ENCODE measurements at regions not wholly inside any gene's neighbourhood (a gene's known extent, or its start where the extent isn't known, plus 50 kb on each side); places are given as distances from the start of the nearest gene placed in this dataset.

DNA sequence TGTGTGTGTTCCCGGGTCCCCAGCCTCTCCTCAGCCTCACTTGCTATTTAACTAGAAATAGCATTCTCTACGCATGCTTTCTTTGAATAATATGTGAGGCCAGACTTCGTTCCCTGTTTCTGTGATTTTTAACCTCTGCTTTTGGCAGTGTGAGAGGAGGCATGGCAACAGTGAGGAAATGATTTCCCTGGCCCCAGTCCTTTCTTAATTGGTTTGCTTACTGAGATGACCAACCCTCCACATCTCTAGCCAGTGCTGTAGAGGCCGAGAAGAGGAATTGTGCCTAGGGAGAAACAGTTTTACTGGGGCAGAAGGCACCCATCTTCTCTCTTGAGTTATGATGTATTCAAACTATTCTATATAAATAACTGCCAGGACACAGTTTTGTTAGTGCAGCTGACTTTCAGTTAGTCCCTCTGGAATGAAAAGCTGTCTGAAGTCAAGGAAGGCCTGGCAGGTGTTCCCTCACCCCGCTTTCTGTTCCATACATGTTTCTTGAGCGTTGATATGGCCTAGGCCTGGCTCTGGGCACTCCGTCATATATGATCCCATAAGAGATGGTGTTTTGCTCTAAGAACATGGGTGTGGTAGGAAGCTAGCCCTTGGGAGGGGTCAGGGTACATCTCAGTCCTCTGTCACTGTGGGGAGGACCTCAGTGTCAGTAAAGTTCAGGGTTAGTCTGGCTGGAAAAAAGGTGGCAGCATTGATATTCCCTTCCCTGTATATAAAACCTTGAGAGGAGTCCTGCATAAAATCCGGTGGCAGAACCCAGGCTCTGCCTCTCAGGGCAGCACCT is 73.7 kb upstream of the NPAS1 start:
- no peak for DNase-seq

DNA sequence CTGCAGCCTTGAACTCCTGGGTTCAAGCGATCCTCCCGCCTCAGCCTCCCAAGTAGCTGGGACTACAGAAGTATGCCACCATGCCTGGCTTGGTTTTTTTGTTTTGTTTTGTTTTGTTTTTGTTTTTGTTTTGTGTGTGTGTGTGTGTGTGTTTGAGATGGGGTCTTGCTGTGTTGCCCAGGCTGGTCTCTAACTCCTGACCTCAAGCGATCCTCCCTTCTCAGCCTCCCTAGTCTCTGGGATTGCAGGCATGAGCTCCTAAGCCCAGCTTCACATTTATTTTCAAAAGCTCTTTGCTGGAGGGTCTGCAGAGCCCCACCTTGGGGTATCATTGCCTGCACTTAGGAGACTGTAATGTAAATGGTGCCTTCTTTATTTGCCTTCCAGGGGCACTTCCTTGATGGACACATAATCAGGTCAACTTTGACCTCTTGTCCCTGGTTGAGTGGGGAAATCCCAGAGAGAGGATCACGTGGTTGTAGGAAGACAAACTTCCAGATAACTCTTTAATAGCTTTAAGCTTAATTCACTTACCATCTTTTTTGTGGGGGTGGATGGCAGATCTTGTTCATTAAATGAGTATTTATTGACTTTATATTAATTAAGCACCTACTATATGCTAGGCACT is 72.9 kb upstream of the NPAS1 start:
- DNase-seq, result no peak

DNA sequence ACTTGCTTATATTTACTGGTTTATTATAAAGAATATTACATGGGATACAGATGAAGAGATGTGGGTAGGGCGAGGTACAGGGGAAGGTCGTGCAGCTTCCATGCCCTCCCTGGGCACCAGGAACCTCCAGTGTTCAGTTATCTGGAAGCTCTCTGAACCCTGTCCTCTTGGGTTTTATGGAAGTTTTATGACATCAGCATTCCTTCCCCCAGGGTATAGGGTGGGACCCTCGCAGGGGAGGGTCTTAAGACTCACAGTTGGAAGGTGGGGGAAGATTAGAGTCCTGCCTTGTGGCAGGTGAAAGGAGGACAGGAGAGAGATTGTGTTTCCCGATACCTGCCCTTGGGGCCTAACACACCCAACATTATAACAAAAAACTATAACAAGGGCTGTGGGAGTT is 71.8 kb upstream of the NPAS1 start:
- no peak for DNase-seq

DNA sequence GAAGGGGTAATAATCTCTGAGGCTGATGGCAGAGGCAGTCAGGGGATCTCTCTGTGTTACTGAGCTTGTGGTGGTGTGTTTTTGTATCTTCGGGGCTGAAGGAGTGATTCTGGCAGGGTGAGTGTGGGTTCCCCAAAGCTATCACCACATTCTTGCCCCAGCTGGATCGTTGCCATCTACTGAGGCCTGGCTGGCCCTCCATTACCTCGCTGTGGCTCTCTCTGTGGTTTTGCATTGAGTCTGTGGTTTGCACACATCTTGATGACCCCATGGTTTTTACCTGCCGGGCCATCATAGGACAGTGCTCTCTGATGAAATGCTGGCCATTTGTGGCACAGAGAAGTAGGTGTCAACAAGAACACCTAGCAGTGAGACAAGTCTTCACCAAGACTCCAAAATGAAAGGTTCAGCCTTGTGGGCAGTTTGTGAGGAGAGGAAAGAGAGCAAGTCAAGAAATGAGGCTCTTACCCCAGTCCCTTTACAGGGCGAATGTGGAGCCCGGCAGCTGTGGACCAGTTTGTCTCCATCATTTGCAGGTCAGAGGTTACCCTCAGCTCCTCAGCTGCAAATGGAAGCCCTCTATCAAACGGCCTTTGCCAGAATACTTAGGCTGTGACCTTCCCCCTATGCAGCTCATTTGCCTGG is 69.0 kb upstream of the NPAS1 start:
- DNase-seq, result no peak

DNA sequence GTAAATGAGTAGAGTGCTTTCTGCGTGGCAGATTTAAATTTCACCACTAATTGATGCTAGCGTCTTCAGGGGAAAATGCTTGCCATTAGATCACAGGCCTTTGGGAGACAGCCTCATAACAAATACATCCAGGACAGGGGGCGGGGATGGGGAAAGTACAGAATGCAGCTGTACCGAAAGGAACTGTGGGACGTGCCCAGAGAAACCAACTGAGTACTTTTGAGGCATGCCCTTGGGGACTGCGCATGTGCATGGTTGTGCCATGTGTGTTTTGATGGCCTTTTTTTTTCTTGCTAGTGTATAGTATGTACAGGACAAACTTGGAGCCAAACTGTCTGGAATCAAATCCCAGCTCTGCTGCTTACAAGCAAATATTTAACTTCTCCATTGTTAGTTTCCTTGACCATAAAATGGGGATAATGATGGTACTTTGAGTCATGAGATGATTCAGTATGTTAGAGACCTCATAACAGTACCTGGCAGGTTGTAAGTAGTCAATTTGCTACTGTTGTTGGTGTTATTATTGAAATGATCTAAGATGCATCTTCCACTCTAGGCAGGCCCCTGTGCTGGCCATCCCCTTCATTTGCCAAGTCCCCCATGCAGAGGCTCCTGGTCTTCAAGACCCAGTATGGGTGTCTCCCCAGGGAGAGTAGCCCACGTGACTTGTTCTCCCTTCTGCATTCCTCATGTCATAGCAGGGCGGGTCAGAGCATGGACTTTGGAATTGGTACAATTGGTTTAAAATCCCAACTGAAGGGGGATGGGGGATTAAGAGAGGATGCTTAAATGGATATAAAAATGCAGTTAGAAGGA is 68.3 kb upstream of the NPAS1 start:
- peak; percentile 73 for DNase-seq

DNA sequence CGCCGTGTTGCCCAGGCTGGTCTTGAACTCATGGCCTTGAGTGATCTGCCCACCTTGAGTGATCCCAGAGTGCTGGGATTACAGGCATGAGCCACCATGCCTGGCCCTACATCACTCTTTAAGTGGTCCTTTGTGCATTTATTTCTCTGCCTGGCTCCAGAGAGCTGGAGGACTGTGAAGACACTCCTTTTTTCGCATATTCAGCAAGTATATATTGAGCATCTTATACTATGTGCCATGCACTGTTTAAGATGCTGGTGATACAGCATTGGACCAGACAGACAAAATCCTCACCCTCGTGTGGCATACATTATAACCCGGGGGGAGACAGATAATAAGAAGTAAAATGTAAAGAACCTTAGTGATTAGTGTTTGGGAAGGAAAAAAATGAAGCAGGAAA is 66.8 kb upstream of the NPAS1 start:
- no peak for DNase-seq

DNA sequence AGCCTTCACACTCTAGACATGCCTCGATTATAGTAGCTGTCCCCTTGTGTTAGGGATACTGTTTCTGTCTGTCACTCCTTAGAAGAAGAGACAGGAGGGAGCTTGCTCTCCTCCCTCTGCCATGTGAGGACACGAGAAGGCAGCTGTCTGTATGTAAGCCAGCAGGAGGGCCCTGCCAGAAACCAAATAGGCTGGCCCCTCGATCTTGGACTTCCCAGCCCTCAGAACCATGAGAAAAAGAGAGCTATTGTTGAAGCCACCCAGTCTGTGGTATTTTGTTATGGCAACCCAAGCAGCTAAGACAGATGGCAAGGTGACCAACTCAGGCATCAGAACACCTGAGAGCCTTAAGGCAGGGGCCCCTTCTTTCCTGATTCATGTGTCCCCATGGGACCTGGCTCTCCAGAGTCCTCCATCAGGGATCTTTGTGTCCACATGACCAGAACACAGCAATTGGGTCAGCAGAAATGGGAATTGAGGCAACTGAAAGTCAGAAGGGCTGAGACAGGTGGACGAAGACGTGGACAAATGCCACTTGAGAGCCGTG is 65.6 kb upstream of the NPAS1 start:
- DNase-seq, result no peak

DNA sequence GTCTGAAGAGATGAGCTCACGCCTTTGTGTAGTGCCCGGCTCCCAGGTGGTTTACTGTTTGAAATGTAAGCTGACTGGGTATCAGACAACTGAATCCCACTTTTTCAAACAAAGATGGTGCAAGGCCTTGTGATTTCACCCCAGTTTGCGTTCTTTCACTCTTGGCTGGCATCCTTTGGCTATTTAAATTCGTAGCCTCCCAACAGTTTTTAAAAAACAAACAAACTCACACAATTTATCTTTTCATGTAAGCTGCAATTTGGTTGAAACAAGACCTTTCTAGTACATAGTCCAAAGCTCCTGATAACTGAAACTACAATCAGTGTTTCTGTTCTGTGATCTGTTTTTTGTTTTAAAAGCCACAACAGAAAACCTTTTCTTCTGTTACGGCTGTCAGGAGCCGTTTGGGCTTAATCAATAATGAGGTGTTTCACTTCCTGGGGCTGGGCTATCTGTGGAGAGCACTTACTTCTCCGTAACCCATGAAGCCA is 65.1 kb upstream of the NPAS1 start:
- no peak for DNase-seq

DNA sequence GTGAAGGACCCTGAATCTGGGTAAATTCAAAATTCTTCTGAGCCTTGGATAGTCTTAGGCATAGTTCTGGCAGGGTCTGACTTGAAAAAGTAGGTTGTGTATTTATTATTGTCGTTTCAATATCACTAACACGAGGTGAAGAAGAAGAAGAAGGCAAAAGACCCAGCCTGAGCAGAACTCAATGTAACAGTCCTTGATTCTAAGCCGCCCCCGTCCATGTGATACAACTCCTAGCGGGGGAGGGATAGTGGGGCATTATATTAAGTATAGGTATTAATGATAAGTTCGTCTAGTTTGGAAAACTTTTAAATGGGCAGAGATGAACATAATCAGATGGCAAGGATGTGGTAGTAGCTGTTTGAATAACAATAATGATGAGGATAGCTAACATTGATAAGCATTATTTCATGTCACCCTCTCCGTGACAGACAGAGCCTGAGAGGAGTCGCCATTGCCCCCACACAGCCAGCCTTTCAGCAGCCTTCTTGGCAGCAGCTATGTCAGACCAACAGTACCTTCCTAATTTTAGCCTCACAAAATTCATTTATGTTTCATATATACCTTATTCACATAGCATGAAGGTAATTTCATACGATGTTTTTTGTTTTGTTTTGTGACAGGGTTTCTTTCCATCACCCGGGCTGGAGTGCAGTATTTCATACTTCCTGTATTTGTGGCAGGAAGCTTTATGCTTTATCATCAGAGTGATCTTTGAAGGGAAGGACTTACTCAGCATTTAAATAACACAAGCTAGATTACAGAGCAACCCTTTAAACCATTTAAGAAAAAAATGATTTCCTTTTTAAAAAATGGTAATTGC is 64.4 kb upstream of the NPAS1 start:
- DNase-seq, result peak; percentile 53

DNA sequence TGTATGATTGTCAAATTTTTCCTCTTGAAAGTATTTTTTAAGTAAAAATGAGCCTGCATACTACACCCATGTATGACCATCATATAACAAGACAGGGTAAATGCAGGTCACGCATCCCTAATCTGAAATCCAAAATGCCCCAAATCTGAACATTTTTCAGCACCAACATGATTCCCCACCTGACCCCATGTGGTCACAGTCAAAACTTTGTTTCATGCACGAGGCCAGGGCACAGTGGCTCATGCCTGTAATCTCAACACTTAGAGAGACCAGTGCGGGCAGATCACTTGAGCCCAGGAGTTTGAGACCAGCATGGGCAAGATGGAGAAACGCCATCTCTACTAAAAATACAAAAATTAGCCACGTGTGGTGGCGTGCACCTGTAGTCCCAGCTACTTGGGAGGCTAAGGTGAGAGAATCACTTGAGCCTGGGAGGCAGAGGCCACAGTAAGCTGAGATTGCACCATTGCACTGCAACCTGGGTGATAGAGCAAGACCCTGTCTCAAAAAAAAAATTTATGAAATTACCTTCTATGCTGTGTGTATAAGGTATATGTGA is 63.7 kb upstream of the NPAS1 start:
- no peak for DNase-seq

DNA sequence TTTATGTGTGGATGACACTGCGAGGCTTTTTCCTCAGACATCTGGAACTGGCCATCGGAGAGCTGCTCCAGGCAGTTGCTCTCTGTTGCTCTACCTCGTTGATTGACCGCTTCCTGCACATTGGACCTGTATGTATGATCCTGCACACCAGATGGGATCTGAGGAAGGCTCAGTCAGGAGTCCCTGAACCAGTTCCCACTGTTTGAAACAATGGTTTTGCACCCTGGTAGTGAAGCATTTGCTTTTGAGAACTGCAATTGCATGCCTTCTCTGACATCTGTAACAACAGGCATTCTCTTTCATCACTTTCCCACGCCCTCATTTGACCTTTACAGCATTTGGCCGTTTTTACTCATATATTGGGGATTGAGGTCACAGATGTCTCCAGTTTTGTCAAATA is 61.1 kb upstream of the NPAS1 start:
- DNase-seq, result peak; percentile 71

DNA sequence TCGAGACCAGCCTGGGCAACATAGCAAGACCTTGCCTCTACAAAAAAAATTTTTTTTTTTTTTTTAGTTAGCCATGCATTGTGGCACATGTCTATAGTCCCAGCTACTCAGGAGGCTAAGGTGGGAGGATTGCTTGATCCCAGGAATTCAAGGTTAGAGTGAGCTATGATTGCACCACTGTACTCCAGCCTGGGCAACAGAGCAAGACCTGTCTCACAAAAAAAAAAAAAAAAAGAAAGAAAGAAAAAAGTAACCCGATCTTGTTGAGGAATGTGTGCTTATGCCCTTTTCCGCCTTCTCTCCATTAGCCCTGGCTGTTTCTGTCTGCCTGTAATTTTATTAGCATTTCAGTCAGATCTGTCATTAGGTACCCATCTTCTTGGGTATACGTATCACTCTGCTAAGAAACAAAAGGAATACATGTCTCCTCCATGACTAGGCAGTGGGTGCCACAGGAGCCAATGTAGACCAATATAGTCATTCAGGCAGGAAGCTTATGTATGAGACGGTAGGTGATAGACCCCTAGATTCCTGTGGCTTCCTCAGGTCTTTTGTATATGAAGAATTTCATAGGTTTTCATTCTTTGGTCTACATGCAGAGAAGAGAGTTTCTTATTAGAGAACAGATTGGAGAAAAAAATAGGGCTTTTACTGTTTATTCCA is 59.6 kb upstream of the NPAS1 start:
- DNase-seq, result no peak

DNA sequence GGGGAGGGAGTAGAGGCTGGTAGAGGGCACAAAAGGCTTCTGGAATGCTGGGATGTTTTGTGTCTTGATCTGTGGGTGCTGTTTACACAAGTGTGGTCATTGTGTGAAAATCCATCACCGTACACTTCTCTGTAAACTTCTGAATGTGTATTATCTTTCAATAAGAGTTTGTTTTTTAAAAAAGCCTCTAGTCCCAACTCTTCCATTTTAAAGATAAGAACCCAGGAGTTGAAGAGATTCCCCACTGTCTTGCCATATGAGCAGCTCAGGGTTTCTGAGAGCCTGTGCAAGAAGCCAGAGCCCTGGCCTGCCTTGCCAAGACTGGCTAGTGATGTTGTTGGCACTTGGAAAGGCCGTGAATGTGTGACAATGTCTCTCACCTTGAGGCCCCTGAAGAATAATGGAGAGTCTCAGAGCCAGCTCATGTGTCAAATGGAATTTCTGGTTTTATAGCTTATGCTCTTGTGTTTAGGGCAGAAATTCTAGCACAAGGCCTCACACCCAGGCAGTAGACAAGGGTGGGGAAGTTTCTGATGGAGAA is 57.5 kb upstream of the NPAS1 start:
- no peak for DNase-seq

DNA sequence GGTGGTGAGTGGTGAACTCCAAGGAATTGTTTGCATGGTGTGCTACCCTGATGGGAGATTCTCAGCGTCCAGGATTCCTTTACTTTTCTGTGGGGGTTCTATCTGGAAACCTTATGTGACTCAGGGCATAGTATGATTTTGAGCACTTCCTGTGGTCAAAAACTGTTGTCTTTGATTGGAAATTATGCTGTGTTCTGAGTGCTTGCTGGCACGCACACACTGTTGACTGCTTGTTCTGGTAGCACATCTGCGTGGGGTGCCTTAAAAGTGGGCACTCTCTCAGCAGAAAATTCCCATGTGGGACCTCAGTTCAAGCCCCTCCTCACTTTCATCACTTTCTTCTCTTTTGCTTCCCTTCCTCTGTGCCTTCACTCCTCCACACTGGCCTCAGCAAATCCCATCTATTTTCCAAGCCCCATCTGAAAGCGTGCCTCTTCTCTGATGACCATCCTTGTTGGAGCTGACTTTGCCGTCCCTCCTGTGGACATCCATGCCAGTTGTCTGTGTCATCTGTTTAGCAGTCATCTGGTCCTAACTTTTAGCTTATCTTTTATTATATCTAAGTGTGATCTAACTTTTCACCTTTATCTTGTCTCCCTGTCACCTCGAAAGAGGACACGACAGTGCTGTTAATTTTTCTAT is 56.4 kb upstream of the NPAS1 start:
- DNase-seq, result peak; percentile 95

DNA sequence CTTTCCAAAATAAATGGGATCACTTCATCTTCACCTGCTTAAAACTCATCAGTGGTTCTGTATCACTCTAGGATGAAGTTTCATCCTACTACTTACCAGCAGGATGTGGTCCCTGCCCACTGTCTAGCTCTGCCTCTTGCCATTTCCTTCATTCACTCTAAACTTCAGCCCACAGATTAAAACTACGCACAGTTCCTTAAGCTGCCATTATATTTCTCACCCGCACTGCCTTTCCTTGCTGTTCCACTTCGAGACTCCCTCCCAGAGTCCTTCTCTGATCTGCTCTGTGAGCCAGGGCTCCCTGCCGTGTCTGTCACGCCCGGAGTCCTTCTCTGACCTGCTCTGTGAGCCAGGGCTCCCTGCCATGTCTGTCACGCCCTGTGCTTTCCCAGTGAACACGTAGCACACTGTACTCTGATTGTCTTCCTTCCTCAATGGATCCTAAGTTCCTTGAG is 52.0 kb upstream of the NPAS1 start:
- DNase-seq, result no peak
